ENCODE measurements at regions not wholly inside any gene's neighbourhood (a gene's known extent, or its start where the extent isn't known, plus 50 kb on each side); places are given as distances from the start of the nearest gene placed in this dataset.

GRCh38 chr2:204436230-204436629 lies 109.0 kb upstream of the PARD3B start (continued):
- TF ChIP-seq ARID5B (CRISPR knock-in tag; IDR thresholded peaks at IDR 0.05) (peak; percentile 50; the same call in 1 of the 2 replicates), PAXIP1 (CRISPR knock-in tag; conservative IDR thresholded peaks at IDR 0.05) (peak; percentile 38; the same call in 1 of the 2 replicates), BCL6 (CRISPR knock-in tag; IDR thresholded peaks at IDR 0.05) (peak; percentile 43; the same call in 1 of the 2 replicates), PHF21A (CRISPR knock-in tag; IDR thresholded peaks at IDR 0.05) (0 out of 2 replicates have a peak, but pooled peaks have one; percentile 34), SOX5 (CRISPR knock-in tag; IDR thresholded peaks at IDR 0.05; ENCODE audit: borderline replicate concordance) (peak; percentile 73; the same call in 1 of the 2 replicates), CREM (IDR thresholded peaks at IDR 0.05) (0 out of 2 replicates have a peak, but pooled peaks have one; percentile 15), CREM (CRISPR knock-in tag; IDR thresholded peaks at IDR 0.05) (no peak), HNF4A (CRISPR knock-in tag; IDR thresholded peaks at IDR 0.05) (0 out of 2 replicates have a peak, but pooled peaks have one; percentile 5), GFI1 (CRISPR knock-in tag; IDR thresholded peaks at IDR 0.05; ENCODE audit: borderline replicate concordance) (peak; percentile 46), AHDC1 (CRISPR knock-in tag; IDR thresholded peaks at IDR 0.05; ENCODE audit: borderline replicate concordance) (peak; percentile 43; the same call in 1 of the 2 replicates), ISL2 (CRISPR knock-in tag; IDR thresholded peaks at IDR 0.05) (peak; percentile 63; the same call in 1 of the 2 replicates), ZNF709 (CRISPR knock-in tag; IDR thresholded peaks at IDR 0.05) (0 out of 2 replicates have a peak, but pooled peaks have one; percentile 36), ZNF513 (CRISPR knock-in tag; conservative IDR thresholded peaks at IDR 0.05) (no peak), E2F2 (CRISPR knock-in tag; IDR thresholded peaks at IDR 0.05; ENCODE audit: borderline replicate concordance) (no peak)
